Stimulated activated CD8-positive, alpha-beta memory T cell treated with anti-CD3 and anti-CD28 coated beads, Interleukin-7, amount 100 ng/mL, for 4 hours (primary cell): ENCODE measurements at regions not wholly inside any gene's neighbourhood (a gene's known extent, or its start where the extent isn't known, plus 50 kb on each side); places are given as distances from the start of the nearest gene placed in this dataset.
"Not testable (repeated sequence)": the region's sequence is repeated elsewhere in the genome, so short reads cannot be mapped to it uniquely, and the experiment has no call there.

Experiments used
- DNase-seq, 2 donors: peaks; one replicate each; pipeline ENCODE4 v3.0.0-alpha.2; 2020; ENCODE audit warnings: low read depth in 2 of 2

GRCh38 chr1:90864681-90865080 lies 147.6 kb upstream of the BARHL2 start:
- no peak for DNase-seq

DNA sequence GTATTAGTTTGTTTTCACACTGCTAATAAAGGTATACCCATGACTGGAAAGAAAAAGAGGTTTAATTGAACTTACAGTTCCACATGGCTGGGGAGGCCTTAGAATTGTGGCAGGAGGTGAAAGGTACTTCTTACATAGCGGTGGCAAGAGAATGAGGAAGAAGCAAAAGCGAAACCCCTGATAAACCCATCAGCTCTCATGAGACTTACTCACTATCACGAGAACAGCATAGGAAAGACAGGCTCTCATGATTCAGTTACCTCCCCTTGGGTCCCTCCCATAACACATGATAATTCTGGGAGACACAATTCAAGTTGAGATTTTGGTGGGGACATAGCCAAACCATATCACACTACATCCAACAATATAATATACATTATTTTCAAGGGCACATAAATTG lies 145.7 kb upstream of the BARHL2 start:
- DNase-seq = no peak

DNA sequence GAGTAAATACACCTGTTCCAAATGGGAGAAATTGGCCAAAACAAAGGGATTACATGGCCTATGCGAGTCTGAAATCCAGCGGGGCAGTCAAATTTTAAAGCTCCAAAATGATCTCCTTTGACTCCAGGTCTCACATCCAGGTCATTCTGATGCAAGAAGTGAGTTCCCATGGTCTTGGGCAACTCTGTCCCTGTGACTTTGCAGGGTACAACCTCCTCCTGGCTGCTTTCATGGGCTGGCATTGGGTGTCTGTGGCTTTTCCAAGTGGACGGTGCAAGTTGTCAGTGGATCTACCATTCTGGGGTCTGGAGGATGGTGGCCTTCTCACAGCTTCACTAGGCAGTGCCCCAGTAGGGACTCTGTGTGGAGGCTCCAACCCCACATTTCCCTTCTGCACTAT lies 144.3 kb upstream of the BARHL2 start:
- not testable (repeated sequence) for DNase-seq

GRCh38 chr1:90856463-90857007 lies 139.4 kb upstream of the BARHL2 start:
- DNase-seq = no peak

DNA sequence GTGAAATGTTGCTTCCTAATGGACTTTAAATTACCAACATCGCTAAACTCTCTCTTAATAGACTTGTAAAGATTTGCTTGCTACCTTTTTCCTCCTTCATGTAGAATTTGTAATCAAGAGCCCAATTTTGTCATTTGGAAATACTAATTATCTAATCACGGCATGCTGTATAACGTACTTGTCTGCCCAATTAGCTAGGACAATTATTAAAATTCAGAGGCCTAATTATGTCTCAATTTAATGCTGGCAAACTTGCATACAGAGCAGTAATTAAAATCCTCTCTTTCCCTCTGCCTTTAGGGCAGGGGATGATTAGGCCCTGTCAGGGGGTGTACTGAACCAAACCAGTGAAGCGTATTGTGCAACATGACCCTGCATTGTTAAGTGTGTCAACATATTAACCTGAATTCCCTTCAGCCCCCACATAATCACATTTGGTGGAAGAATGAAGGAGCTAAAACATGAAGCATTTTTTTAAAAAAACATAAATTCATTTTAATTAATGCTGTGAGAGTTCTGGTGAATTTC lies 137.4 kb upstream of the BARHL2 start:
- no peak for DNase-seq

DNA sequence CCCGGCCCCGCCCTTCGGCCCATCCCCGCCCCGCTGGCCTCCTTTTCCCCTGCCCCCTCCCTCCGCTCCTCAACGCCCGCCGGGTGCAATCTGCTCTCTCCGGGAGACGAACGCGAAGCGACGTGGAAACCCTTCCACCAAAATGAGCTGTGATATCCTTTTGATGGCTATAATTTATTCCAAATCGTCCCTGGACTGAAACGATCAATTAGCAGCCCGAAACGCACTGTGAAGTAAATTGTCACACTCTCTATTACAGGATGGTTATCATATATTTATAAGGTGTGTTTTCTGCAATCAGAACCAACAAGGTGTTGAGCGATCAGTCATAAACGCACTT lies 134.6 kb upstream of the BARHL2 start:
- DNase-seq = no peak

- DNase-seq = peak; percentile 16 to 69
Measured at GRCh38 chr1:90850898-90851710, 134.0 kb upstream of the BARHL2 start.

GRCh38 chr1:90850181-90850897 lies 133.2 kb upstream of the BARHL2 start:
- DNase-seq = no peak

GRCh38 chr1:90841473-90841872 lies 124.4 kb upstream of the BARHL2 start:
- DNase-seq = no peak

GRCh38 chr1:90840352-90840751 lies 123.2 kb upstream of the BARHL2 start:
- no peak for DNase-seq

DNA sequence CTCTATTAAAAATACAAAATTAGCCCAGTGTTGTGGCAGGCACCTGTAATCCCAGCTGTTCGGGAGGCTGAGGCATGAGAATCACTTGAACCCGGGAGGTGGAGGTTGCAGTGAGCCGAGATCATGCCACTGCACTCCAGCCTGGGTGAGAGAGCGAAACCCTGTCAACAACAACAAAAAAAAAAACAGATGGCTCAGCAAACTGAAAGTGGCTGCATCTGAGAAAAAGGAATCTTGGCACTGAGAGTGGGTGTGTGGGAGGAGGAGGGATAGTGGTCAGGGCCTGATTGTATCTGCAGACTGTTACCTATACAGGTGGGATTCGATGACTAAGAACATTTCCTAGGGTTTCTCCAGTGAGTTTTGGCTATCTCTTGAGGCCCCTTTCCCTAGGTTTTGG lies 122.2 kb upstream of the BARHL2 start:
- DNase-seq = no peak

GRCh38 chr1:90838720-90839119 lies 121.6 kb upstream of the BARHL2 start:
- DNase-seq = no peak

DNA sequence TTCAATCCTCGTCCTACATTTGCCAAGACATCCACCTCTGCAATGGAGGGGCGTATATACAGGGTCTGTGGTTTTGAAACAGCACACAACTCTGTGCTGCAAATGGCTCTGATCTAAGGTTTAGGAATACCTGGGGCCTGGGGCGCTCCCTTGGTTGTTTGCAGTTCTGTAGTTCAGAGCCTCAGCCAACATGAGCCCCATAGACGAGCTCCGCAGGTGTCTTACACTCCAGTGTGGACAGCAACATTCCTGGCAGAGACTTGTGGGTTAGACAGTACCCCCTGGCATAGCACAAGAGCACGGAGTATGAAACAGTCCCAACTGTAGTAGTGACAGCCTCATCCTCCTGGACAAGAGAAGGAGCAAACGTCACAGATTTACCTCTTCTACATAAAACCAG lies 120.3 kb upstream of the BARHL2 start:
- DNase-seq = no peak

GRCh38 chr1:90836345-90836679 lies 119.2 kb upstream of the BARHL2 start:
- no peak for DNase-seq

DNA sequence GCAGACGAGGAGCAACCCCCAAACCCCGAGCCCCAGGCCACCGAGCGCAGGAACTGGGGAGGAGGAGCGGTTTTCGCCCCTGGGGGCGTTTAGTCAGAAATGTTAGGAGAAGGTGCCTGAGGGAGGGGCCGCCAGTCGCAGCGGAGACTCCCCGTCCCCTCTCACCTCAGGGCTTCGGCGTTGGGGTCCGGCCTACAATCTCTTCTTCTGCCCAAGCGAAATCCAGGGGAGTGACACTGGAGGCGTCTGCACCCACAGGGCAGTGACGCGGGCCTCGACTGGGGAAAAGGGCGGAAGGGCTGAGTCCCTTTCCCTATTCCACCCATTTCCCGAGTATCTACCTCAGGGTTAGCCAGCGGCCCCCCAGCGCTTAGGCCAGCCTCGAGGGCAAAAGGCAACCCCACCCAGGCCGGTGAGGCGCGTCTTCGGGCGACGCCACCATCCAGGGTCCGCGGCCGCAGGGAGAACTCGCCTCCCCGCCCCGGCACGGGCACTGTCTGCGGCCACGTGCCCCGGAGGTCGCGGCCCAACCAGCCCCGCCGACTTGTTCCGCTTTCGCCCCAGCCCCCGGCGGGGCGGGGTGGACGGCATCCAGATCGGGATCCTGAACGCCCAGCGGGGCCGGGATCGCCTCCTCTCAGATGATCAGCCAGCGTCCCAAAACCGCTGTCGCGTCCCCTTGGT lies 118.7 kb upstream of the BARHL2 start:
- DNase-seq = no peak

- no peak for DNase-seq
Measured at GRCh38 chr1:90834886-90835660, 118.0 kb upstream of the BARHL2 start.

- no peak for DNase-seq
Measured at GRCh38 chr1:90834354-90834885, 117.3 kb upstream of the BARHL2 start.

- DNase-seq = no peak
Measured at GRCh38 chr1:90833466-90834110, 116.5 kb upstream of the BARHL2 start.

GRCh38 chr1:90831910-90832309 lies 114.8 kb upstream of the BARHL2 start:
- DNase-seq = no peak

DNA sequence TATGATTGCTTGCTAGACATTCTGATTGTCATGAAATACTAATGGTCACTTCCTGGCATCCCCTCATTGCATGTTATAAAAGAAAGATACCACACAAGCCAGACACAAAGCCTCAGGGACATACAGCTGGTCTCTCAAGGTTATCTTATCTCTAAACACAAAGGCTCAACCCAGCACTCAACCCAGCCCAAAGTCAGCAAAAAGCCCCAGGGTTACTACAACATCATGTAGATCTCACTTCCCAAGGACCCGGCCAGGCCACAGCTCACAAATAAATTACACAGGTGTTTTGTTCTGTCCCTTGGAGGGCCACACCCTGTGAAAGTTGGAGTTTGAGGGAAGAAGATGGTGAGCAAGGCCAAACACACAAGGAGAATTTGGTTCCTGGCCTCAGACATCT lies 109.7 kb upstream of the BARHL2 start:
- DNase-seq = no peak

GRCh38 chr1:90826024-90826423 lies 108.9 kb upstream of the BARHL2 start:
- DNase-seq = no peak
